ENCODE measurements at regions not wholly inside any gene's neighbourhood (a gene's known extent, or its start where the extent isn't known, plus 50 kb on each side); places are given as distances from the start of the nearest gene placed in this dataset.
A peak's percentile ranks its signal among the peaks of the same experiment; 100 is the strongest.

GRCh38 chr10:33067917-33068316 lies 109.9 kb upstream of the ITGB1 start:
- H3K27ac ChIP-seq (ENCODE audit: insufficient read depth, low read length), result no peak overlapping the region
- no TSS peak for BruUV-seq (replicated peaks)
- no peak overlapping the region for H3K9ac ChIP-seq (ENCODE audit: low read depth, low read length)
- H4K5ac ChIP-seq (ENCODE audit: low read depth, low read length), result peak overlapping the region; percentile 25; the same call in 1 of the 2 replicates
- H4K20me1 ChIP-seq (ENCODE audit: insufficient read depth, low read length), result no peaks in the 10 kb centered on the region
- intact Hi-C loops (cut with micrococcal nuclease), result no loop called here
- H2AFZ ChIP-seq (replicated peaks; ENCODE audit: low read length, poor library complexity), result no peak overlapping the region
- no peak overlapping the region for H4K8ac ChIP-seq (ENCODE audit: low read depth in 2 of 2, low read length in 2 of 2)
- no peak overlapping the region for H2BK20ac ChIP-seq (ENCODE audit: low read depth, low read length)
- no peak for ATAC-seq (ENCODE audit: low read depth)
- no peak overlapping the region for H2AK5ac ChIP-seq (ENCODE audit: low read depth, low read length)
- H3K79me1 ChIP-seq (ENCODE audit: low read depth in 1 of 2, low read length in 2 of 2), result no peaks in the 10 kb centered on the region
- no peaks in the 10 kb centered on the region for H3K27me3 ChIP-seq (ENCODE audit: control insufficient read depth, insufficient read depth, low read length)
- no peaks in the 10 kb centered on the region for H3K9me3 ChIP-seq (ENCODE audit: control insufficient read depth, insufficient read depth, low read length)
- H3K9me1 ChIP-seq (ENCODE audit: insufficient read depth, low read length), result peaks cover 5% of the 10 kb centered on the region; the same call in 1 of the 2 replicates
- H3K4ac ChIP-seq (ENCODE audit: low read depth, low read length), result no peak overlapping the region
- no peak for DNase-seq
- dilution Hi-C loops (cut with HindIII; ENCODE audit: low sequenced_read_pairs, unreplicated experiment), result no loop called here
- no CpG with 5 or more reads among the region's 2 CpGs for WGBS, 2 experiments (ENCODE audit: extremely low coverage in 2 of 2, insufficient read length in 1 of 2)
- ChIA-PET CTCF (interaction anchor here (0.5 to 2.0 kb wide), 2 partner anchors 48 to 624 kb away, joined by 3 to 6 read pairs; no protein-coding TSS in a partner anchor), POLR2A (ENCODE audit: unreplicated experiment) (no interaction called here)
- H3K18ac ChIP-seq (ENCODE audit: low read depth, low read length), result peak overlapping the region; percentile 38; the same call in 1 of the 2 replicates
- H2BK5ac ChIP-seq (ENCODE audit: low read depth, low read length, poor library complexity, severe bottlenecking), result no peak overlapping the region
- TF ChIP-seq FOS (IDR thresholded peaks at IDR 0.05; ENCODE audit: low read depth, low read length) (no peak), CEBPB (IDR thresholded peaks at IDR 0.05; ENCODE audit: low read depth, low read length) (no peak), SMC3 (IDR thresholded peaks at IDR 0.05; ENCODE audit: low read depth, low read length) (no peak), RFX5 (IDR thresholded peaks at IDR 0.05; ENCODE audit: low read depth, low read length) (no peak), MAZ (IDR thresholded peaks at IDR 0.05; ENCODE audit: borderline replicate concordance, low read depth, low read length) (no peak), RCOR1 (IDR thresholded peaks at IDR 0.05; ENCODE audit: insufficient replicate concordance, low read length) (no peak), BHLHE40 (IDR thresholded peaks at IDR 0.05; ENCODE audit: low read depth, low read length) (no peak)
- TF ChIP-seq, protein P1, sequence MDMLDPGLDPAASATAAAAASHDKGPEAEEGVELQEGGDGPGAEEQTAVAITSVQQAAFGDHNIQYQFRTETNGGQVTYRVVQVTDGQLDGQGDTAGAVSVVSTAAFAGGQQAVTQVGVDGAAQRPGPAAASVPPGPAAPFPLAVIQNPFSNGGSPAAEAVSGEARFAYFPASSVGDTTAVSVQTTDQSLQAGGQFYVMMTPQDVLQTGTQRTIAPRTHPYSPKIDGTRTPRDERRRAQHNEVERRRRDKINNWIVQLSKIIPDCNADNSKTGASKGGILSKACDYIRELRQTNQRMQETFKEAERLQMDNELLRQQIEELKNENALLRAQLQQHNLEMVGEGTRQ (IDR thresholded peaks at IDR 0.05; ENCODE audit: low read depth, low read length), result no peak
- H2BK120ac ChIP-seq (ENCODE audit: low read depth, low read length), result no peak overlapping the region
- H3K56ac ChIP-seq (ENCODE audit: extremely low read depth, insufficient read depth, low read length), result no peak overlapping the region
- in situ Hi-C loops (cut with MboI; ENCODE audit: low sequenced_read_pairs), result no loop called here
- no peak overlapping the region for H3K4me2 ChIP-seq (ENCODE audit: low read depth, low read length)
- no peak overlapping the region for H3K4me3 ChIP-seq (ENCODE audit: insufficient read depth, low read depth, low read length)
- no peak overlapping the region for H2BK15ac ChIP-seq (ENCODE audit: low read depth, low read length)
- H2AK9ac ChIP-seq (replicated peaks; ENCODE audit: low read depth, low read length, poor library complexity), result no peak overlapping the region
- peaks cover 14% of the 10 kb centered on the region for H3K4me1 ChIP-seq (ENCODE audit: control insufficient read depth, insufficient read depth, low read length)
- H4K91ac ChIP-seq (ENCODE audit: insufficient read depth, low read depth, low read length), result no peak overlapping the region
- H3K23ac ChIP-seq (ENCODE audit: low read depth, low read length), result no peak overlapping the region
- H3K36me3 ChIP-seq (ENCODE audit: control insufficient read depth, insufficient read depth, low read length), result no peaks in the 10 kb centered on the region
- no peak overlapping the region; the same call in 1 of the 2 replicates for H3K14ac ChIP-seq (replicated peaks; ENCODE audit: low read depth, low read length)
